NK-92 treated with Interleukin-12 subunit alpha and Interleukin-12 subunit beta, amount 100 ng/mL, for 24 hours (cell line): ENCODE measurements at regions not wholly inside any gene's neighbourhood (a gene's known extent, or its start where the extent isn't known, plus 50 kb on each side); places are given as distances from the start of the nearest gene placed in this dataset.

Source experiments
- DNase-seq: peaks from one replicate; lab custom pipeline; 2025; lab: John Stamatoyannopoulos, UW

- no peak for DNase-seq
Measured at GRCh38 chrX:40148385-40149285, 50.9 kb upstream of the BCOR start.

- no peak for DNase-seq
Measured at GRCh38 chrX:40147971-40148370, 50.2 kb upstream of the BCOR start.
